HG03469 (cell line): ENCODE measurements at regions not wholly inside any gene's neighbourhood (a gene's known extent, or its start where the extent isn't known, plus 50 kb on each side); places are given as distances from the start of the nearest gene placed in this dataset.

ENCODE experiments used
- ATAC-seq: cut with Tn5 transposase; IDR thresholded peaks from one replicate; pipeline ENCODE4 v1.9.1; 2021; ENCODE audit warnings: mild to moderate bottlenecking, moderate library complexity, moderate number of reproducible peaks; ENCODE audit not compliant: unreplicated experiment

DNA sequence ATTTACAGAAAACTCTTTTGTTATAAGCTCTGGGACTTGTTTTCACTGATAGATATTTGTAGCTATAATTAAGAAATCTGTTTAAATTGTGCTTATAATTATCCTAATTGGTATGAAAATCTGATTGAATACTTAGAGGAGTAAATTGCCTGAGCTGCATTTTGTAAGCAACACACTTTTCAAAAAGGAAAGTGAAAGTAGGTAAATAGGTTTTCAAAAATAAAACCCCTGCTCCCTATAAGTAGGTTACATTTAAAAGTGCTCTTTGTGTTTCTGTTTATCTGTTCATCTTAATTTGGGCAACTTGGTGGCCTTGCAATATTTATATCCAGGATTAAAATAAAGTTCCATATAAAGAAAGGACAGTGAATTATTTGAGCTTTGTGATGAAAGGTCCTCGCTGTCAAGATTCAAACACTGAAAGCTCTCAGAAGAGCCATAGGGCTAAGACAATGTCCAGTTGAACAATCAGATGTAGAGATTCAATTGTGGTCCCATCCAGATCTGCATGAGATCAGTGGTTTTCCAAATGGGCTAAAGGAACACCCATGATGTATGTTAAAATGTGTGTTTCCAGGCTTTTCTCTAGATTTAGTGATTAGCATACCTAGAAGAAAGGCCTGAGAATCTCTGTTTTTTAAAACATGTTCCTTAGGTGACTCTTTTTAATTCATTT, 371.6 kb downstream of the RPRM start:
- no peak for ATAC-seq

GRCh38 chr2:153105829-153106578, 372.6 kb downstream of the RPRM start:
- no peak for ATAC-seq

GRCh38 chr2:153101187-153101586, 377.4 kb downstream of the RPRM start:
- ATAC-seq: no peak

DNA sequence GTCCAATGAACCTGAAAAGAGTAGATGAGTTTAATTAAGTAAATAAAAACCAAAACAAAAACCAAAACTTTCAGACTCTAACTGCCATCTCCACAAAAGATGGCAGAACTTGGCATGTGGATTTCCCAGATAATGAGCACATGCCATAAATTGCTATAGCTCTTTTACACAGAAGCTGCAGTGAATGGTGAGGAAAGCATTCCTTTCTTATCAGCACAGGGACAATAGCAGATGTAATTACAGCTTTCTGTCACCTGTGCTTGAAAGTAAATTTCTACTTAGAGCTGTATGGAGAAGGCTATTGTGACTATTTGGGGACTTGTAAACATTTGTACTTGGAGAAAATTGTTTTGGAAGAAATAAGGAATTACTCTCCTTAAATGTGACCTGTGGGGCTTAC, 378.4 kb downstream of the RPRM start:
- ATAC-seq: no peak

DNA sequence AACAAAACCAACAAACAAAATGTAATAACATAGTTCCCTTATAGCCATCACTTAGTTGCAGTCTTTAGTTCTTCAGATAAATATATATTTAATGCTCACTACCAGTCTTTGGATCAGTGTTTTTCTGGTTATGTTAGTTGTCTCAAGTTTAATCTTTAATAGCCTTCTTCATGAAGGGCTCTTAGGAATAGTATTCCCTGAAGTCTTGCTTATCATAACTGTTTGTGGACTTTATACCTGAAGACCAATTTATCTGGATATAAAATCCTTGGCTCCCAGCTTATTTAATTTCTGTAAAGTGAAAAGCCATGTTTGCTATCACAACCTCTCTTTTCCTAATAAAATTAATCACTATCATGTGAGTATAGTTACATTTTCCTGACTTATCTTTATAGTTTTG, 379.7 kb downstream of the ARL6IP6 start:
- no peak for ATAC-seq

GRCh38 chr2:153096272-153096671, 377.9 kb downstream of the ARL6IP6 start:
- no peak for ATAC-seq

DNA sequence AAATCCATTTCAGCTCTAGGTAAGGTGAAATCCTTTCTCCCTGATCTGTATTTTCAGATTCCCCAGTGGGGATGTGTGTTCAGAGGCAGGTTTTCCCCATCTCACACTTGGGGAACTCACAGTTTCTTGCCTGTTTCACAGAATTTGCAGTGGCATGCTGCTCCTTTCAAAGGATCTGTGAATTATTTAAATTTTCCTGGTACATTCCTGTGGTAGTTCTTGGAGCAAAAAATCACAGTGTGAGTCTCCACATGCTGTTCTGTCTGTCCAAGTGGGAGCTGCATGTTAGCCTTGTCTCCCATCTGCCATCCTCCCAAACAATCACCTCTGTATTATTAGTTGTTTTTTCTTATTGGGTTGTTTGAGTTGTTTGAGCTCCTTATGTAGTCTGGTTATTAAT, 372.9 kb downstream of the ARL6IP6 start:
- ATAC-seq: no peak

DNA sequence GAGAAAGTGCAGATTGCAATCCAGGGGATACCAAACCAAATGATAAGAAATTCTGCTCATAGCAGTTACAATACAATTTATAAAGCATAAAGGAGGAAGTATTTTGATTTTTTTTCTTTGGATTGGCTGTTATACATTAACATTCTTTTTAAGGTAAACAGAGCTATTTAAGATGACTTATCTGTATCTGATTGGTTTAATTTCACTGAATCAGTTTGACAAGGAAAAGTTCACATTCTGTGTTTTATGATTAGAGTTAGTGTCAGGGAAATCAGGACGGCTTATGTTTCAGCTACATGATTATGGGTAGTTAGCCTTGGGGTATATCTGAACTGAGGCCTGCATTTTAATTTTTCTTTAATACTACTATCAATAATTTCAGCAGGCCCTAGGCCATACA, 360.9 kb downstream of the ARL6IP6 start:
- no peak for ATAC-seq

DNA sequence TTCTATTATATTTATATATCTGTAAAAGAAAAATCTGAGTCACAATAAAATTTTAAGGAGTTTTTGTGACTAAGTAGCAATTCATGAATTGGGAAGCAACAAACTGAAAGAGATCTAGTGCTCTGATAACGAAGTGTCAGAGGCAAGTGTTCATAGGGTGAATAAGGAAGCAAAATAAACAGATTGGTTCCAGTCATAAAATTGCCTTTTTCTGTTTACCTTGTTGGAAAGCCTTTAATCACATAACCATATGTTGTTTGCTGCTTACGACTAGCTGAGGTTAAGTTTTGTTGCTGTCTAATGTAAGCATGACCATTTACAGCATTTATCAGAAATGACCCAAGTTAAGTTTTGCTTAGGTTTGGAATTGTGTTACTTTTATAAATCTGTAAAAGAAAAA, 358.9 kb downstream of the ARL6IP6 start:
- ATAC-seq: no peak

DNA sequence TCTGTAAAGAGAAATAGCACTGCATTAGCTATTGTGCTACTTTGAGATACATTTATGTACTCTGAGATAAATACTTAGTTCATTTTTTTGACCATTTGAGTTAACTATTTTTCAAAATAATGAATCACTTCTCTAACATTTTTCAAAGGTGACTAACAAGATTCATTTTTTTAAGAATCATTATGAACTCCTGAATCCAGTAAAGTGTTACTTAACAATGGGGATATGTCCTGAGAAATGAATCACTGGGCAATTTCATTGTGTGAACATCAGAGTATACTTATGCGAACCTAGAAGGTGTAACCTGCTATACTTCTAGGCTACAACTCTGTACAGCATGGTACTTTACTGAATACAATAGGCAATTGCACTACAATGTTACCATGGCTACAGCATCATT, 355.8 kb downstream of the ARL6IP6 start:
- ATAC-seq: no peak

DNA sequence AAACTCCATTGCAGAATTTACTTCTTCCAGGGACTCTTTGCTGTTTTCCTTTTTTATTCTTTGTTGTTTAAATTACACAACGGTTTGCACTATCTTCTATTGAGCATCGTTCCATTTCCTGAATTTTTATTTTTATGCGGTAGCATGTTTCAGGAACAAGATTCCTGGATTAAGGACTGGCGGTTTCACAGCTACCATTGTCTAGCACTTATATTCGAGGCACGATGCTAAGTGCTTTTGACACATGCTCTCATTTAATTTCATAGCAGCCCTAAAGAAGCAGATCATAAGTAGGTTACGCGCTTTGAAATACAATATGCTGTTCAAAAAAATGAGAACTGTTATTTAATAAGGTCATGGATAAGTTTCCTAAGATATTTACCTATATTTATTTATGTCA, 354.4 kb downstream of the ARL6IP6 start:
- no peak for ATAC-seq

GRCh38 chr2:153072077-153072476, 353.7 kb downstream of the ARL6IP6 start:
- no peak for ATAC-seq

DNA sequence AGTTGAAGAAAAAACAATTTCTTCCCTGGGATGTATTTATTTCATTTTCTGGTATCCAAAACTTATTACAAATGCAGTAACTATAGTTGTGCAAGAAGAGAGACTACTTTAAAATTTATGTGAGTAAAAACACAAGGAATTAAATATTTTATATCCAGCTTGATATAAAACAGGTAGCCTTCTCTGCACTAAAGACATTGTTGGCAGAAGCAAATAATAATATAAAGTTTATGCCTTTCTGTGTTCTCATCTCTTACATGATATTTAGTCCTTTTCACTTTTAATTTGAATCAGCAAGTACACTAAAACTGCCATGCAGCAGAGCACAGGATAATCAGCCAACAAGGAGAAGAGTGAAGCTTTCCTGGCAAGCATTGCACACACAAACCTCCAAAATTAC, 352.7 kb downstream of the ARL6IP6 start:
- no peak for ATAC-seq

GRCh38 chr2:153068915-153069314, 350.5 kb downstream of the ARL6IP6 start:
- no peak for ATAC-seq

GRCh38 chr2:153068052-153068451, 349.6 kb downstream of the ARL6IP6 start:
- no peak for ATAC-seq

- ATAC-seq: no peak
Observed at GRCh38 chr2:153059338-153060052, 341.1 kb downstream of the ARL6IP6 start.

- no peak for ATAC-seq
Observed at GRCh38 chr2:153057743-153058142, 339.3 kb downstream of the ARL6IP6 start.

DNA sequence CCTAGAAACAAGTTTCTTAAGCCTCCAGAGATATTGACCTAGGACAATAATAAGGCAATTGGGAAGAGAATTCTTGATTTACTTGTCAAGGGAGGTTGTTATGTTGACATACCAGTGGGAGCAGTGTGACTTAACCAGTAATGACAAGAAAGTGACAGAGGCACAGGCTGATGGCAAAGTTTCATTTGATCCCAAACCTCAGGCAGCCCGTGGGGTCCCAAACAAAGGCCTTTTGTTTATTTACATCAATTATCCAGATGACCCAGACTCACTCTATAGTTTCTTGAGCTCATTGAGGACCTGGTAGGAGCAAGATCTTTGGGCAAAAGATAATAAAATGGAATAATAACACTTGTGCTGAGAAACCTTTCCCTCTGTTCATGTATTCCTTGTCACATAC, 336.8 kb downstream of the ARL6IP6 start:
- ATAC-seq: no peak

GRCh38 chr2:153052807-153053559, 334.6 kb downstream of the ARL6IP6 start:
- no peak for ATAC-seq

DNA sequence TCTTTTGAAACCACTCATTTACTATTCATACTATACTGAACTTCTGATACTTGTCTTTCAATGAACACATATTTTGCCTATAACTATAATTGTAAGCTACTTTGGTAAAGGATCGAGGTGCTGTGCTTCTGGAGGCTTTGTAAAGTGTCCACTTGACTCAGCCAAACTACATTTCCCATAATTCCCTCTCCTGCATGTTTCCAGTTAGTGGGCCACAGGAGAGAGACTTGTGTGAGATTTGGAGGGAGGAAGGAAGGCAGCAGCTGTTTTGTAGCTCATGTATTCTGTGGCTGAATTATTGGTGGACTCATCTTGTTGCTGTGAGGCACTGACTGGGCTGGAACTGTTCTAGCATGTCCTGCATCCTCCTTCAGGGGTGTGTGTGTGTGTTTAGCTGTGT, 328.8 kb downstream of the ARL6IP6 start:
- no peak for ATAC-seq

GRCh38 chr2:153043385-153043784, 325.0 kb downstream of the ARL6IP6 start:
- no peak for ATAC-seq
